ENCODE measurements at regions not wholly inside any gene's neighbourhood (a gene's known extent, or its start where the extent isn't known, plus 50 kb on each side); places are given as distances from the start of the nearest gene placed in this dataset.

GRCh38 chr1:242813490-242814091 is 289.1 kb upstream of the PLD5 start:
- TF ChIP-seq, protein P1, sequence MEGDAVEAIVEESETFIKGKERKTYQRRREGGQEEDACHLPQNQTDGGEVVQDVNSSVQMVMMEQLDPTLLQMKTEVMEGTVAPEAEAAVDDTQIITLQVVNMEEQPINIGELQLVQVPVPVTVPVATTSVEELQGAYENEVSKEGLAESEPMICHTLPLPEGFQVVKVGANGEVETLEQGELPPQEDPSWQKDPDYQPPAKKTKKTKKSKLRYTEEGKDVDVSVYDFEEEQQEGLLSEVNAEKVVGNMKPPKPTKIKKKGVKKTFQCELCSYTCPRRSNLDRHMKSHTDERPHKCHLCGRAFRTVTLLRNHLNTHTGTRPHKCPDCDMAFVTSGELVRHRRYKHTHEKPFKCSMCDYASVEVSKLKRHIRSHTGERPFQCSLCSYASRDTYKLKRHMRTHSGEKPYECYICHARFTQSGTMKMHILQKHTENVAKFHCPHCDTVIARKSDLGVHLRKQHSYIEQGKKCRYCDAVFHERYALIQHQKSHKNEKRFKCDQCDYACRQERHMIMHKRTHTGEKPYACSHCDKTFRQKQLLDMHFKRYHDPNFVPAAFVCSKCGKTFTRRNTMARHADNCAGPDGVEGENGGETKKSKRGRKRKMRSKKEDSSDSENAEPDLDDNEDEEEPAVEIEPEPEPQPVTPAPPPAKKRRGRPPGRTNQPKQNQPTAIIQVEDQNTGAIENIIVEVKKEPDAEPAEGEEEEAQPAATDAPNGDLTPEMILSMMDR (IDR thresholded peaks at IDR 0.05; ENCODE audit: insufficient read depth, low read length, poor library complexity, severe bottlenecking), result no peak
- TF ChIP-seq EZH2phosphoT487 (conservative IDR thresholded peaks at IDR 0.05; ENCODE audit: low read length), result no peak

Data from SU-DHL-6 (cell line).